ENCODE measurements at regions not wholly inside any gene's neighbourhood (a gene's known extent, or its start where the extent isn't known, plus 50 kb on each side); places are given as distances from the start of the nearest gene placed in this dataset.

DNA sequence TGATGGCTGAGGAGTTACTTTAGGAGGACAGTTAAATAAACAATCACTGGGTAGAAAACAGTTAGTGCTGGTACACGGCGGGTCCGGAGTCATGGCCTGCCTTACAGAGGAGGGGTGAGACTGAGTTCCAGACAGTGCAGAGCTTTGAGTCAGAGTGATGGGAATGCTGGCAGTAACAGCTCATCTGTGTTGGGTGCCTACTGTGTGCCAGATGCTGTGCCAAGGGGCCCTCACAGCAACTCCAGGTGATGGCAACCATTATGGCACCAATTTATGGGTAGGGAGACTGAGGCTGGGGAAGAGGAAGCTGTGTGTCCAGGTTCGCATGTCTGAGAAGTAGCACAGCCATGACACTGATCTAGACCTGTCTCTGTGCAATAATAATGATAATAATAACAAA lies 132.6 kb downstream of the CEBPB start:
- H3K4me2 ChIP-seq = no peak overlapping the region
- H3K4me1 ChIP-seq (replicated peaks; ENCODE audit: insufficient read depth) = peaks cover 38% of the 10 kb centered on the region
- H3K4me3 ChIP-seq = no peak overlapping the region
- no peak for TF ChIP-seq EZH2 (IDR thresholded peaks at IDR 0.05; ENCODE audit: low read depth)
- TF ChIP-seq, protein P1, sequence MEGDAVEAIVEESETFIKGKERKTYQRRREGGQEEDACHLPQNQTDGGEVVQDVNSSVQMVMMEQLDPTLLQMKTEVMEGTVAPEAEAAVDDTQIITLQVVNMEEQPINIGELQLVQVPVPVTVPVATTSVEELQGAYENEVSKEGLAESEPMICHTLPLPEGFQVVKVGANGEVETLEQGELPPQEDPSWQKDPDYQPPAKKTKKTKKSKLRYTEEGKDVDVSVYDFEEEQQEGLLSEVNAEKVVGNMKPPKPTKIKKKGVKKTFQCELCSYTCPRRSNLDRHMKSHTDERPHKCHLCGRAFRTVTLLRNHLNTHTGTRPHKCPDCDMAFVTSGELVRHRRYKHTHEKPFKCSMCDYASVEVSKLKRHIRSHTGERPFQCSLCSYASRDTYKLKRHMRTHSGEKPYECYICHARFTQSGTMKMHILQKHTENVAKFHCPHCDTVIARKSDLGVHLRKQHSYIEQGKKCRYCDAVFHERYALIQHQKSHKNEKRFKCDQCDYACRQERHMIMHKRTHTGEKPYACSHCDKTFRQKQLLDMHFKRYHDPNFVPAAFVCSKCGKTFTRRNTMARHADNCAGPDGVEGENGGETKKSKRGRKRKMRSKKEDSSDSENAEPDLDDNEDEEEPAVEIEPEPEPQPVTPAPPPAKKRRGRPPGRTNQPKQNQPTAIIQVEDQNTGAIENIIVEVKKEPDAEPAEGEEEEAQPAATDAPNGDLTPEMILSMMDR (conservative IDR thresholded peaks at IDR 0.05) = no peak
- H4K20me1 ChIP-seq (ENCODE audit: insufficient read depth) = no peaks in the 10 kb centered on the region
- no peaks in the 10 kb centered on the region for H3K9me2 ChIP-seq (ENCODE audit: insufficient read depth)
- no peaks in the 10 kb centered on the region for H3K27me3 ChIP-seq (ENCODE audit: insufficient read depth, low read depth)
- peaks cover 13% of the 10 kb centered on the region for H3K36me3 ChIP-seq (ENCODE audit: low read depth)
- H3F3A ChIP-seq (ENCODE audit: insufficient read depth, low read depth) = peaks cover 27% of the 10 kb centered on the region
- no peak for DNase-seq
- intact Hi-C loops (cut with micrococcal nuclease; ENCODE audit: unreplicated experiment) = no loop called here
- no peak overlapping the region for H3K27ac ChIP-seq
- no TSS peak for BruUV-seq (replicated peaks)
- peaks cover 29% of the 10 kb centered on the region for H3K79me2 ChIP-seq (ENCODE audit: low read depth)
- CTCF ChIA-PET = interaction anchor here (0.6 to 0.7 kb wide), 2 partner anchors 46 to 120 kb away, joined by 3 to 18 read pairs; no protein-coding TSS in a partner anchor
- no peak overlapping the region for H2AFZ ChIP-seq
- H3K9me3 ChIP-seq (ENCODE audit: insufficient read depth, low read depth) = no peaks in the 10 kb centered on the region
- POLR2A ChIA-PET (ENCODE audit: unreplicated experiment) = no interaction called here

DNA sequence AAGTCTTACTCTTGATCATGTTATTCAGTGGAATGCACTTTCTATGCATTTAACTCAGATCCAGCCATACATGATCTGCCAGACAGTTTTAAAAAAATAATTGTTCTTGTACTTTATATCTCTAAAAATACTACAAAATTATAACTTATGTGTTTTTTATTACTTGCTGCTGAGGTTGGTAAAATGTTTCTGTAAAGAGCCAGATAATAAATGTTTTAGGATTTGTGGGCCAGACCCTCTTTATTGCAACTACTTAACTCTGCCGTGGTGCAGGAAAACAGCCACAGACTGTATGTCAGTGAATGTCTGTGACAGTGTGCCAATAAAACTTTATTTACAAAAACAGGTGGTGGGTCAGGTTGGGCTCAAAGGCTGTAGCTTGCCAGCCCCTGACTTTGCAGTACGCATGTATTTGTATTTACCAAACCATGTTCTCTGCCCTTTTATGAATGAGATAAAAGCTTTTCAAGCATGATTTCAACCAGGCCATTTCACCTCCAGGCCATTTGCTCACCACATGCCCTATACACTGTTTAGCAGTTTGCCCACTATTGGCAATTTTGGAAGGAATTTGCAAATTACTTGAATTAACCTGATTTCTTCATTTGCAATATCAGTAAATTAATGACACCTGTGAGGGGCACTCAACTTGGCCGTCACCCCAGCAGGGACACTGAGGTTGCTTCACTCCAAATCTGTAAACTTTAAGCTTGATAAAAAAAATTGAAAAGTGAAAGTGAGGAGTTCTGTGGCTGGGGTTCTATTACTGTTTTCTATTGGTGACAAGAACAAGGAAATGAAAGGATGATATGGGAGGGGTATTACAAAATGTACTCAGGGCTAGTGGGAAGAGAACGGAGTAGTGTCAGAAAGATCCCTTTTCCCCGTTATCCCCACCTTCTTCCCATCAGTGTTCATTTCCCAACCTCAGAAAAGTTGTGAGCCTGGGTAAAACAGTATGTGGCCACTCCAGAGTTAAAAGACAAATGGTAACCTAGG lies 133.4 kb downstream of the CEBPB start:
- H3K79me2 ChIP-seq (ENCODE audit: low read depth) = peaks cover 20% of the 10 kb centered on the region
- H3K36me3 ChIP-seq (ENCODE audit: low read depth) = peaks cover 6% of the 10 kb centered on the region; the same call in 1 of the 2 replicates
- H3K27me3 ChIP-seq (ENCODE audit: insufficient read depth, low read depth) = no peaks in the 10 kb centered on the region
- BruUV-seq (replicated peaks) = no TSS peak
- ChIA-PET POLR2A (ENCODE audit: unreplicated experiment) (no interaction called here), CTCF (no interaction called here)
- no peak for TF ChIP-seq EZH2 (IDR thresholded peaks at IDR 0.05; ENCODE audit: low read depth)
- TF ChIP-seq, protein P1 (conservative IDR thresholded peaks at IDR 0.05) = no peak
- DNase-seq = no peak
- intact Hi-C loops (cut with micrococcal nuclease; ENCODE audit: unreplicated experiment) = no loop called here
- no peak overlapping the region for H3K4me2 ChIP-seq
- H2AFZ ChIP-seq = no peak overlapping the region
- H3K9me2 ChIP-seq (ENCODE audit: insufficient read depth) = no peaks in the 10 kb centered on the region
- peaks cover 30% of the 10 kb centered on the region for H3K4me1 ChIP-seq (replicated peaks; ENCODE audit: insufficient read depth)
- no peak overlapping the region for H3K4me3 ChIP-seq
- no peaks in the 10 kb centered on the region for H3K9me3 ChIP-seq (ENCODE audit: insufficient read depth, low read depth)
- no peak overlapping the region for H3K27ac ChIP-seq
- H4K20me1 ChIP-seq (ENCODE audit: insufficient read depth) = no peaks in the 10 kb centered on the region
- peaks cover 27% of the 10 kb centered on the region for H3F3A ChIP-seq (ENCODE audit: insufficient read depth, low read depth)

DNA sequence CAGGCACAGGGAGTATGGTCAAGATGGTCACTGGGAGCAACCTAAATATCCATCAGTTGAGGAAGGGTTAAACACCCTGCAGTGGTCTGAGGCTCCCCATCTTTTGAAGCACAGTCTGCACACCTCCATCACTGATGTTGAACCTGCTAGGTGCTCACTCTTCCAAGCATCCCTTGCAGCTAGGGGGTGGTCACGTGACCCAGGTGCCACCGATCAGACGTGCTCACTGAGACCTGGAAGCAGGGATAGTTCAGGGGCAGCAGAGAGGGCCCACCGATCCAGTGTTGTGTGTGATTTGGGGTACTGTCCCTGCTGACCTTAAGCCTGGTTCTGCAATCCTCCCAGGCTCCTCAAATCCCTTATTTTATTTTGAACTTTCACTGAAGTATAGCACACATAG lies 134.6 kb downstream of the CEBPB start:
- Histone ChIP-seq H4K20me1 (ENCODE audit: insufficient read depth) (no peaks in the 10 kb centered on the region), H3K4me2 (no peak overlapping the region), H3K9me3 (ENCODE audit: insufficient read depth, low read depth) (no peaks in the 10 kb centered on the region), H3K4me3 (no peak overlapping the region), H3K36me3 (ENCODE audit: low read depth) (no peaks in the 10 kb centered on the region), H3F3A (ENCODE audit: insufficient read depth, low read depth) (peaks cover 25% of the 10 kb centered on the region), H2AFZ (no peak overlapping the region), H3K27me3 (ENCODE audit: insufficient read depth, low read depth) (no peaks in the 10 kb centered on the region), H3K4me1 (replicated peaks; ENCODE audit: insufficient read depth) (peaks cover 19% of the 10 kb centered on the region), H3K27ac (no peak overlapping the region), H3K79me2 (ENCODE audit: low read depth) (peaks cover 9% of the 10 kb centered on the region), H3K9me2 (ENCODE audit: insufficient read depth) (no peaks in the 10 kb centered on the region)
- no peak for TF ChIP-seq EZH2 (IDR thresholded peaks at IDR 0.05; ENCODE audit: low read depth)
- TF ChIP-seq, protein P1 (conservative IDR thresholded peaks at IDR 0.05) = no peak
- intact Hi-C loops (cut with micrococcal nuclease; ENCODE audit: unreplicated experiment) = no loop called here
- DNase-seq = no peak
- ChIA-PET CTCF (no interaction called here), POLR2A (ENCODE audit: unreplicated experiment) (no interaction called here)
- BruUV-seq (replicated peaks) = no TSS peak

Measured in PC-9 (cell line).